Neutrophil (primary cell): ENCODE measurements at regions not wholly inside any gene's neighbourhood (a gene's known extent, or its start where the extent isn't known, plus 50 kb on each side); places are given as distances from the start of the nearest gene placed in this dataset.

ENCODE experiments used
- H3K27ac ChIP-seq: fragments of 200-600 bp; sonication (generic); 2 replicates; pipeline ENCODE4 v1.5.1; 2016; ENCODE audit warnings: mild to moderate bottlenecking, moderate library complexity
- H3K27me3 ChIP-seq: fragments of 200-600 bp; sonication (generic); 2 replicates; pipeline ENCODE4 v1.6.0; 2016; ENCODE audit warnings: mild to moderate bottlenecking
- H3K36me3 ChIP-seq: fragments of 200-600 bp; sonication (generic); 2 replicates; pipeline ENCODE4 v1.5.1; 2017
- H3K4me1 ChIP-seq, 2 experiments: fragments of 200-600 bp in 1 of 2; sonication (generic) in 1 of 2; 1 replicate in 1 of 2; 2 replicates in 1 of 2; pipeline versions ENCODE4 v1.5.1 to v1.6.1; 2013 to 2016; ENCODE audit warnings: low read depth in 1 of 2, low read length in 1 of 2, mild to moderate bottlenecking in 1 of 2, moderate library complexity in 1 of 2; ENCODE audit not compliant: control insufficient read depth in 1 of 2, insufficient read depth in 1 of 2
- H3K4me3 ChIP-seq, 2 experiments: fragments of 200-600 bp in 1 of 2; sonication (generic) in 1 of 2; 1 replicate in 1 of 2; 2 replicates in 1 of 2; pipeline ENCODE4 v1.5.1; 2013 to 2016; ENCODE audit warnings: low read depth in 1 of 2, low read length in 1 of 2, mild to moderate bottlenecking in 1 of 2, moderate library complexity in 1 of 2
- H3K9me3 ChIP-seq: fragments of 200-600 bp; sonication (generic); 2 replicates; pipeline ENCODE4 v1.5.1; 2016
- CTCF ChIP-seq: fragments of 200-600 bp; sonication (generic); IDR thresholded peaks from 2 replicates; pipeline ENCODE4 v1.5.1; 2016; ENCODE audit warnings: antibody characterized with exemption

GRCh38 chr13:31456056-31456455, 256.3 kb downstream of the B3GLCT start:
- no peak for TF ChIP-seq CTCF
- no peaks in the 10 kb centered on the region for H3K9me3 ChIP-seq
- H3K36me3 ChIP-seq, result no peaks in the 10 kb centered on the region
- H3K27me3 ChIP-seq, result peaks cover 5% of the 10 kb centered on the region
- no peaks in the 10 kb centered on the region for H3K4me1 ChIP-seq
- no peak overlapping the region for H3K27ac ChIP-seq
- no peak overlapping the region for H3K4me3 ChIP-seq

- H3K27ac ChIP-seq, result no peak overlapping the region
- H3K9me3 ChIP-seq, result no peaks in the 10 kb centered on the region
- TF ChIP-seq CTCF, result no peak
- H3K36me3 ChIP-seq, result no peaks in the 10 kb centered on the region
- H3K4me1 ChIP-seq, result no peaks in the 10 kb centered on the region
- H3K4me3 ChIP-seq, result no peak overlapping the region
- no peaks in the 10 kb centered on the region for H3K27me3 ChIP-seq
Measured at GRCh38 chr13:31460061-31460460, 260.3 kb downstream of the B3GLCT start.

- no peaks in the 10 kb centered on the region for H3K36me3 ChIP-seq
- no peaks in the 10 kb centered on the region for H3K9me3 ChIP-seq
- no peak overlapping the region for H3K27ac ChIP-seq
- H3K4me1 ChIP-seq, result no peaks in the 10 kb centered on the region
- TF ChIP-seq CTCF, result no peak
- no peak overlapping the region for H3K4me3 ChIP-seq
- no peaks in the 10 kb centered on the region for H3K27me3 ChIP-seq
Measured at GRCh38 chr13:31461923-31462322, 262.1 kb downstream of the B3GLCT start.

- Histone ChIP-seq H3K4me1 (no peaks in the 10 kb centered on the region), H3K27me3 (no peaks in the 10 kb centered on the region), H3K27ac (no peak overlapping the region), H3K4me3 (no peak overlapping the region), H3K36me3 (no peaks in the 10 kb centered on the region), H3K9me3 (no peaks in the 10 kb centered on the region)
- no peak for TF ChIP-seq CTCF
Measured at GRCh38 chr13:31462766-31463165, 263.0 kb downstream of the B3GLCT start.

GRCh38 chr13:31468114-31468902, 268.5 kb downstream of the B3GLCT start:
- Histone ChIP-seq H3K4me1 (no peaks in the 10 kb centered on the region), H3K27ac (no peak overlapping the region)

More at GRCh38 chr13:31468114-31468902, 268.5 kb downstream of the B3GLCT start:
- no peak for TF ChIP-seq CTCF
- no peaks in the 10 kb centered on the region for H3K9me3 ChIP-seq
- H3K4me3 ChIP-seq, result no peak overlapping the region
- H3K36me3 ChIP-seq, result no peaks in the 10 kb centered on the region
- H3K27me3 ChIP-seq, result peaks cover 4% of the 10 kb centered on the region
